Endometrium (tissue), 2 donors: ENCODE measurements at regions not wholly inside any gene's neighbourhood (a gene's known extent, or its start where the extent isn't known, plus 50 kb on each side); places are given as distances from the start of the nearest gene placed in this dataset.

Source experiments
- FAIRE-seq: peaks from 2 replicates; lab custom pipeline; 2012; peaks lifted over from hg19 to GRCh38; lab: Jason Lieb, UNC
- donor health status: control.
- donor health status: control.

- no peak for FAIRE-seq
Observed at GRCh38 chr2:180660881-180661685, 319.3 kb upstream of the UBE2E3 start.

- no peak for FAIRE-seq
Observed at GRCh38 chr2:180660207-180660606, 320.2 kb upstream of the UBE2E3 start.

- FAIRE-seq, result no peak
Observed at GRCh38 chr2:180657054-180657453, 323.4 kb upstream of the UBE2E3 start.

GRCh38 chr2:180656455-180656847, 324.0 kb upstream of the UBE2E3 start:
- no peak for FAIRE-seq

GRCh38 chr2:180655842-180656454, 324.5 kb upstream of the UBE2E3 start:
- FAIRE-seq, result no peak

- no peak for FAIRE-seq
Observed at GRCh38 chr2:180655393-180655792, 325.0 kb upstream of the UBE2E3 start.

GRCh38 chr2:180653481-180653880, 326.9 kb upstream of the UBE2E3 start:
- no peak for FAIRE-seq

GRCh38 chr2:180652794-180653193, 327.6 kb upstream of the UBE2E3 start:
- FAIRE-seq, result no peak

- FAIRE-seq, result no peak
Observed at GRCh38 chr2:180651596-180651995, 328.8 kb upstream of the UBE2E3 start.

GRCh38 chr2:180647621-180648020, 332.8 kb upstream of the UBE2E3 start:
- no peak for FAIRE-seq

- no peak for FAIRE-seq
Observed at GRCh38 chr2:180647221-180647620, 333.2 kb upstream of the UBE2E3 start.

GRCh38 chr2:180646756-180647155, 333.6 kb upstream of the UBE2E3 start:
- no peak for FAIRE-seq

GRCh38 chr2:180644709-180645108, 335.7 kb upstream of the UBE2E3 start:
- FAIRE-seq, result no peak

- no peak for FAIRE-seq
Observed at GRCh38 chr2:180630756-180631155, 349.6 kb upstream of the UBE2E3 start.

GRCh38 chr2:180625006-180625844, 355.2 kb upstream of the UBE2E3 start:
- FAIRE-seq, result no peak

GRCh38 chr2:180621941-180622918, 358.2 kb upstream of the UBE2E3 start:
- FAIRE-seq, result no peak

- no peak for FAIRE-seq
Observed at GRCh38 chr2:180621366-180621765, 359.0 kb upstream of the UBE2E3 start.

GRCh38 chr2:180618570-180618969, 361.8 kb upstream of the UBE2E3 start:
- FAIRE-seq, result no peak

- no peak for FAIRE-seq
Observed at GRCh38 chr2:180614776-180615175, 365.6 kb upstream of the UBE2E3 start.

GRCh38 chr2:180609626-180610340, 370.6 kb upstream of the UBE2E3 start:
- no peak for FAIRE-seq

- FAIRE-seq, result no peak
Observed at GRCh38 chr2:180607514-180608049, 372.8 kb upstream of the UBE2E3 start.
